ENCODE measurements at regions not wholly inside any gene's neighbourhood (a gene's known extent, or its start where the extent isn't known, plus 50 kb on each side); places are given as distances from the start of the nearest gene placed in this dataset.

- TF ChIP-seq CTCF (IDR thresholded peaks at IDR 0.05; ENCODE audit: low read depth, low read length, poor library complexity, severe bottlenecking), result no peak
- no peak for TF ChIP-seq EZH2phosphoT487 (IDR thresholded peaks at IDR 0.05; ENCODE audit: borderline replicate concordance, low read length)
Observed at GRCh38 chr2:14256890-14257289, 375.6 kb upstream of the LRATD1 start.

Data from DOHH2 (cell line).